ENCODE measurements at regions not wholly inside any gene's neighbourhood (a gene's known extent, or its start where the extent isn't known, plus 50 kb on each side); places are given as distances from the start of the nearest gene placed in this dataset.

DNA sequence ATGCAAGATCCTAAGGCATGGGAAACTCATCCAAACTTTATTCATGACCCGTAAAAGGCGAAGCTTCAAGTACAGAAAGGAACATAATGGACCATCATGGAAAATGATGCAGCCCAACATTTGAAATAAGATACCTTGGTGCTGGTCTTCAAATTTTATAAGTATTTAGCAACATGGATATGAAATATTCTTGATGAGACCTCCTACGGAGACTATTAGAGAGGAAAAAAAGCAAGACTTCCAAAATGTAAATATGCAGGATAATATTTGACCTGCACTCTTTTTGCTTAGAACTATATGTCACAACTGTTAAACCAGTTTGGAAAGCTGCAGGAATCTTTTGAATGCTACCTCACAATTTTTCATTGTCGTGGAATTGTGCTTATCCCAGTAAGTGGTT, 168.8 kb upstream of the ARID2 start:
- H3K4me1 Mint-ChIP-seq, result no peaks in the 10 kb centered on the region
- no peaks in the 10 kb centered on the region for H3K36me3 Mint-ChIP-seq
- H3K9me3 Mint-ChIP-seq, result no peaks in the 10 kb centered on the region
- no peak overlapping the region for H3K27ac Mint-ChIP-seq
- no peak overlapping the region for H3K4me3 Mint-ChIP-seq
- DNase-seq, result no peak
- no peaks in the 10 kb centered on the region for H3K27me3 Mint-ChIP-seq (ENCODE audit: low read depth in 3 of 3)

DNA sequence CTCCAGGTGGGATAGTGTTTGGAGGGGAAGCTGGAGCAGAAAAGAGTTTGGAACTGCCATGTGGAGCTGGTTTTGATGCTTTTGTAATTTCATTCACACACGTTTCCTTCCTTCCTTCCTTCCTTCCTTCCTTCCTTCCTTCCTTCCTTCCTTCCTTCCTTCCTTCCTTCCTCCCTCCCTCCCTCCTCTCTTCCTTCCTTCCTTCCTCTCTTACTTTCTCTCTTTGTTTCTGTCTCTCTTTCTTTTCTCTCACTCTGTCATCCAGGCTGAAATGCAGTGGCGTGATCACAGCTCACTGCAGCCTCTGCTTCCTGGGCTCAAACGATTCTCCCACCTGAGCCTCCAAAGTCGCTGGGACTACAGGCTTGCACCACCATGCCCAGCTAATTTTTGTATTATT, 168.0 kb upstream of the ARID2 start:
- Mint-ChIP-seq H3K4me3 (no peak overlapping the region), H3K27me3 (ENCODE audit: low read depth in 3 of 3) (no peaks in the 10 kb centered on the region), H3K36me3 (no peaks in the 10 kb centered on the region), H3K4me1 (no peaks in the 10 kb centered on the region), H3K9me3 (no peaks in the 10 kb centered on the region), H3K27ac (no peak overlapping the region)
- no peak for DNase-seq

DNA sequence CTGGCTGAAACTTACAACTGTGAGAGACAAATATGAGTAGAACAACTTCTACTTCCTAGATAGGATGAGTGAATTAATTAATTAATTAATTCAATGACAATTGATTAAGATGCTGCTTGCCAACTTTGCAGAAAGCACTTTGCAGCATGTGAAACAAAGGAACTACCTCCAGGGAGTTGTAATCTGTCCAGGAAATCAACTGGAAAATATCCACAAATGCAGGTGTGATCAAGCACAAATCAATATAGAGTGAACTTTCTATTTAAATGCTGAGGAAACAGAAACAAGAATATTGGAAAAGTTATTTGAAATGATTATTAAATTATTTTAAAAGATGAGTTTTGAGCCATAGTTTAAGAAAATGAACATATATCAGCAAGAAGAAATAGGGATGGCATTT, 163.9 kb upstream of the ARID2 start:
- Mint-ChIP-seq H3K4me1 (peaks cover 0 to 6% of the 10 kb centered on the region in 2 donors), H3K4me3 (no peak overlapping the region), H3K36me3 (no peaks in the 10 kb centered on the region), H3K27me3 (ENCODE audit: low read depth in 3 of 3) (peaks cover 0 to 3% (median 1%) of the 10 kb centered on the region in 3 donors), H3K9me3 (no peaks in the 10 kb centered on the region), H3K27ac (no peak overlapping the region)
- no peak for DNase-seq

DNA sequence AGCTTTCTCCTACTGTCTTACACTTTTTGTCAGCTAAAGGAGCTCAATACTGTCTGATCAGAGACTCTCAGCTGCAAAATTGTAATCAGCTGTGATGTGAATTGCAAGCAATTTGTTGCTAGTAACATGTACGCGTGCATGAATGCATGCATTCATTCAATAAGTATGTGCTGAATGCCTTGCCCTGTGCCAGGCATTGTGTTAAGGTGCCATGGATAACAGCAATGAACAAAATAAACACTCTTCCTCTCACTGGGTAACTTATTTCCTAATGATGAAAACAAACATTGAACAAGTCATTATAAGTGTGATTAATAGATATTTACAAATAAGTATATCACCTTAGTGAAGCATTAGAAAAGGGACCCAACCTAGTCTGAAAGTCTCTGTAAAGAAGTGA, 163.2 kb upstream of the ARID2 start:
- H3K9me3 Mint-ChIP-seq, result no peaks in the 10 kb centered on the region
- DNase-seq, result no peak
- H3K27ac Mint-ChIP-seq, result peak overlapping the region in 1 of 6 donors; percentile 1
- H3K27me3 Mint-ChIP-seq (ENCODE audit: low read depth in 3 of 3), result peaks cover 0 to 3% (median 1%) of the 10 kb centered on the region in 3 donors
- no peaks in the 10 kb centered on the region for H3K36me3 Mint-ChIP-seq
- H3K4me1 Mint-ChIP-seq, result peaks cover 0 to 6% of the 10 kb centered on the region in 2 donors
- H3K4me3 Mint-ChIP-seq, result no peak overlapping the region

DNA sequence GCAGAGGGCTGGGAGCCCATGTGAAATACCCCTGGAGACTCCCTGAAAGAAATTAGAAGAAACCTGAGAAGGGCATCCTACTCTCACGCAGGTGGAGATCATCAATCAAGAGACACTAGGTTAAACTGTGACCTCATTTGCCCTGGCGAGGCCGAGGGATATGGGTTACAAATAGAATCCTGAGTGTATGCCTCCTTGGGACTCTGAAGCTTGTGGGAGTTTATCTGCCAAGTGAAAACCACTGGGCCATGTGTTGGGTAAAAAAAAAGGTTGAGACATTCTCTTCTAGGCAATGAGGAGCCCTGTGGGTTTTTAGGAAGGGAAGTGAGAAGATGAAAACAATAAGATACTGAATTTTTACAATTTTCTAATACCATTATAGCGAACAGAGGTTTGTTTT, 160.7 kb upstream of the ARID2 start:
- peaks cover 0 to 6% of the 10 kb centered on the region in 2 donors for H3K4me1 Mint-ChIP-seq
- H3K4me3 Mint-ChIP-seq, result no peak overlapping the region
- H3K27me3 Mint-ChIP-seq (ENCODE audit: low read depth in 3 of 3), result peaks cover 0 to 3% (median 1%) of the 10 kb centered on the region in 3 donors
- no peak overlapping the region for H3K27ac Mint-ChIP-seq
- DNase-seq, result no peak
- H3K9me3 Mint-ChIP-seq, result no peaks in the 10 kb centered on the region
- H3K36me3 Mint-ChIP-seq, result no peaks in the 10 kb centered on the region

DNA sequence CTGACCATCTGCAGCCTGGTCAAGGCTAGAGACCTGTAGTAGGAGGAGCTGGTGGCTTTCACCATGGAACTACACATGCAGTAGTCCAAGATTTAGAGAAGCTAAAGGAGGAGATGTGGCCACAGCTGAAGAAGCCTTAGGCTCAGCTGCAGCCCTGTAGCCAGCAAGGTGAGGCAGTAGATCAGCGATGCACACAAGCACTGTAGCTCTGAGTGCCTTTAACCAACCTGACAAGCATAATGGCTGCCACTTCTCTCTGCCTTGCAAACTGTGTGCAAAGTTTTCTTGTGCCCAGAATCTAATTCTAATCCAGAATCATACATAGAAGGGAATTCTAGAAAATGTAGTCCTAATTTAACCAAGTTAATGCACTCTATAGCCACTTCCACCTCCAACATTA, 159.0 kb upstream of the ARID2 start:
- peaks cover 0 to 6% of the 10 kb centered on the region in 2 donors for H3K4me1 Mint-ChIP-seq
- no peak for DNase-seq
- H3K36me3 Mint-ChIP-seq, result no peaks in the 10 kb centered on the region
- no peaks in the 10 kb centered on the region for H3K9me3 Mint-ChIP-seq
- H3K4me3 Mint-ChIP-seq, result no peak overlapping the region
- peaks cover 0 to 3% (median 1%) of the 10 kb centered on the region in 3 donors for H3K27me3 Mint-ChIP-seq (ENCODE audit: low read depth in 3 of 3)
- H3K27ac Mint-ChIP-seq, result no peak overlapping the region

DNA sequence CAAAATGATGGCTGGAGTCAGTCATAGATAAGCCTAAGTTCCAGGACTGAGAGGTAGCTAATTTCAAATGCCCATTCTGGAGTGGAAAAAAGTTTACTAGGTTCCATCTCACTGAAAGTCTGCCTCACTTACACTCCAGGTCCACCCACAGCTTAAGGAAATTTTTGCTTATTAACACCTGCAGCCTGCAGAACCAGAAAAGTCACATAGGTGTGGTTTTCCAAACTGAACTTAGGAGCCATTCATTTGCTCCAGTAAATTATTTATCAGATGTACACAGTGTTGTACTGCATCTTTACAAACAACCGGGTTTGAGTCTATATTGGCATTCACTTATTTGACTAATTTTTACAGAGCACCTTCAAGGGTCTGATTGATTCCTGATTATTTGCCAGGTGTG, 157.4 kb upstream of the ARID2 start:
- DNase-seq, result no peak
- no peak overlapping the region for H3K4me3 Mint-ChIP-seq
- no peaks in the 10 kb centered on the region for H3K36me3 Mint-ChIP-seq
- peaks cover 0 to 6% of the 10 kb centered on the region in 2 donors for H3K4me1 Mint-ChIP-seq
- H3K9me3 Mint-ChIP-seq, result no peaks in the 10 kb centered on the region
- H3K27me3 Mint-ChIP-seq (ENCODE audit: low read depth in 3 of 3), result peaks cover 0 to 1% (median 0%) of the 10 kb centered on the region in 3 donors
- H3K27ac Mint-ChIP-seq, result no peak overlapping the region

DNA sequence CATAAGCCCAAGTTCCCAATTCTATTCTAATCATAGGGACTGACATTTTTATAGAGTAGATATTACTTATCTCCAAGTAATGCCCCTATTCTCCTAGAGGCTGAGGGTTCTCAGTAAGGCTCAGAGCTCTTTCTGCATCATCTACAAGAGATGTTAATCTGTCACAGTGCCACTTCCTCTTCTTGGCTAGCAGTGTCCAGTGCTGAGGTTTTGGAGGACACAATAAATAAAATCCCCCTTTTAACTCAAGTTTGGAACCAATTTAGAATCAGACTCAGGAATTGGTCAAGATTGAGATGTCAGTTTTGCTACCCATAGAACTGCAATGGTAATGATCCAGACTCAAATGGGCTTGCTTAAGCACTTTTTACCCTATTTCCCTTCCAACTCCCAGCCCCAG, 154.1 kb upstream of the ARID2 start:
- no peaks in the 10 kb centered on the region for H3K27me3 Mint-ChIP-seq (ENCODE audit: low read depth in 3 of 3)
- H3K27ac Mint-ChIP-seq, result no peak overlapping the region
- DNase-seq, result no peak
- no peak overlapping the region for H3K4me3 Mint-ChIP-seq
- no peaks in the 10 kb centered on the region for H3K9me3 Mint-ChIP-seq
- H3K4me1 Mint-ChIP-seq, result no peaks in the 10 kb centered on the region
- no peaks in the 10 kb centered on the region for H3K36me3 Mint-ChIP-seq

DNA sequence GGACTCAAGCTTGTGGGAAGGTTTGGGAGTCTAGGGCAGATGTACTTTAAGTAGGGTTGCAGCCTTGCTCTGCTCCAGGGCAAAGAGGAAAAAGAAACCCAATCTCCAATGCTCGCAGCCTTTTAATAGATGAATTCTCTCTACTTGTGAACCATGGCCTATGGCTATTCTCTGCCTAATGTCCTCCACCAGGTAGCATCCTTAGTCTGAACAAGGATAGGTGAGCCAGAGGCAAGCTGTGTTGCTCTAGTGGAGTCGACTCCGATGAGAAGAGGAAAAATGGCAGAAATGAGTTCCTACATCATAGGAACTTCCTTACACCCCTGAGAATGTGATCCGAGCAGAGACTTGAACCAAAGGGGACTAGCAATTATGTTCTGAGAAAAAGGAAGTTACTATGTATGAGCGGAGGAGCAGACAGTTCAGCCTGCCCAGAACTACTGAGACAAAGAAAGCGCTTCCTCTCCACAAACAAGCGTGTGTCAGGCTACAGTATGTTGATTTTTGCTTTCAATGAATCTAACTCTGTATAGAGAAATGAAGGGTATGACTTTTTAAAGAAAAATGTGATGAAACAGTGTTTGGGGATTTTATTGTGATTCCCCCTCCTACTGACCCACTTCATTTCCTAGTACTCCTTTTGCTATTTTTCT, 153.6 kb upstream of the ARID2 start:
- H3K4me1 Mint-ChIP-seq, result no peaks in the 10 kb centered on the region
- H3K27me3 Mint-ChIP-seq (ENCODE audit: low read depth in 3 of 3), result no peaks in the 10 kb centered on the region
- DNase-seq, result no peak
- no peaks in the 10 kb centered on the region for H3K36me3 Mint-ChIP-seq
- no peak overlapping the region for H3K4me3 Mint-ChIP-seq
- H3K9me3 Mint-ChIP-seq, result no peaks in the 10 kb centered on the region
- H3K27ac Mint-ChIP-seq, result no peak overlapping the region

DNA sequence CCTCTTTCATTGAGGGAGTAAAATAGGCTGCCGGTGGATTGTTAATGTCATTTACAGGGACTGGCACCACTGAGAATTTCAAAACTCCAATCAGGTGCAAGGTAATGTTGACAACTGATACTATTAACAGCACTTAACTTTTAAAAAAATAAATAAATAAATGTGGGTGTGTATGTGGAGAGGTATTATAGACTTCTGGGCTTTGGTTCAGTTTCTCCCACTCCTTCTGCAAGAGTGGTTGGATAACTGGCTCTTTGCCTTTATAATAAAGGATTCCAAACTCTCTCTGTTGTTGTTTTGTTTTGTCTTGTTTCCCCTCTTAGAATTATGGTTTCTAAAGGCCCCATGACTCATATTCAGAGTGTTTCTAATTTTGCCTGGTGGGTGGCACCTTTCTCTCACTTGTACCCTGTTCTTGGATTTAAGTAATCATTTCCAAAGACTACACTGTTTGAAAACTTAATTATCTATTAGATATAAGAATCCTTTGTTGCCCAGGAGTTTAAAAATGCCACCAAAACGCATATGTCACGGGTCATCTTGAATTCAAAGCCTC, 151.6 kb upstream of the ARID2 start:
- peaks cover 0 to 2% (median 0%) of the 10 kb centered on the region in 3 donors for H3K27me3 Mint-ChIP-seq (ENCODE audit: low read depth in 3 of 3)

DNA sequence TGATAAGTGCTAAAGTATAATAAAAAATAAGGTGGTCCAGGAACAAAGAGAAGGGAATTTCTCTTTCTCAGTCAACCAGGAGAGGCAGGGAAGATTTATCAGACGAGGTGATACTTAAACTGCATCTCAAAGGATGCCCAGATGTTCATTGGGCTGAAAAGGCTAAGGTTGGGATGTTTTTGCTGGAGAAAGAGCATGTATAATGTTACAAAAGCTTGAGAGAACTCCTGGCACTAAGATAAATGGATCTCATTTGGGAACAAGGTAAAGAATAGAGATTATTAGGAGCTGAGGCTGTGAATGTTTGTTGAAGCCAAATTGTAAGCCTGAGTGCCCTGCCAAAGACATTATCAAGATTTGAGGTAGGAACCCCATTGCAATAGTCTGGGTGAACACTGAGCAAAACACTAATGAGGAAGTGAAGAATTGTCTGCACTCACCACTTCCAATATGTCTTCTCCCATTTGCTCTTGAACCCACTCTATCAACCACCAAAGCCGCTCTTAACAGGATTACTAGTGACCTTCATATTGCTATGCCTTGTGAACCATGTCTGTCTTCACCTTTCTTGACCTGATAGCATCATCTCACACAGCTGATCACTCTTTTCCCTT, 149.0 kb upstream of the ARID2 start:
- Mint-ChIP-seq H3K27ac (no peak overlapping the region), H3K27me3 (ENCODE audit: low read depth in 3 of 3) (peaks cover 0 to 2% (median 0%) of the 10 kb centered on the region in 3 donors), H3K4me1 (no peaks in the 10 kb centered on the region), H3K4me3 (no peak overlapping the region), H3K36me3 (no peaks in the 10 kb centered on the region), H3K9me3 (no peaks in the 10 kb centered on the region)
- no peak for DNase-seq

More for the DNA sequence above, 151.6 kb upstream of the ARID2 start:
- Mint-ChIP-seq H3K4me1 (no peaks in the 10 kb centered on the region), H3K36me3 (no peaks in the 10 kb centered on the region), H3K4me3 (no peak overlapping the region), H3K9me3 (no peaks in the 10 kb centered on the region), H3K27ac (no peak overlapping the region)
- DNase-seq, result no peak

DNA sequence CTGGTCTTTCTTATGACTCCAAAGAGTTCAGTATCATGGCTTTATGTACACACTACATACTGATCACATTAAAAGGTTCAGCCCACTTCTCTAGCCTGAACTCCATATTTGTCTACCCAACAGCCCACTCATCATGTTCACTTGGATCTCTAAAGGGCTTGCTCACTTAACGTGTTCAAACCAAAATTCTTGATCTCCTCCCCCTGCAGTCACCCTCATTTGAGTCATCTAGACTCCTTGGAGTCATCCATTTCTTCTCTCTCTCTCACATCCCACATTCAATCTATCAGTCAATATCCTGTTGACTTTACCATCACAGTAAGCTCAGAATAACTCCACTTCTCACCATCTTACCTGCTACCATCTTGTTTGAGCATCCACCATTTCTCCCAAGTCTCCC, 148.4 kb upstream of the ARID2 start:
- no peak for DNase-seq
- H3K4me1 Mint-ChIP-seq, result no peaks in the 10 kb centered on the region
- no peak overlapping the region for H3K27ac Mint-ChIP-seq
- H3K36me3 Mint-ChIP-seq, result no peaks in the 10 kb centered on the region
- peaks cover 0 to 2% (median 0%) of the 10 kb centered on the region in 3 donors for H3K27me3 Mint-ChIP-seq (ENCODE audit: low read depth in 3 of 3)
- H3K9me3 Mint-ChIP-seq, result no peaks in the 10 kb centered on the region
- H3K4me3 Mint-ChIP-seq, result no peak overlapping the region

DNA sequence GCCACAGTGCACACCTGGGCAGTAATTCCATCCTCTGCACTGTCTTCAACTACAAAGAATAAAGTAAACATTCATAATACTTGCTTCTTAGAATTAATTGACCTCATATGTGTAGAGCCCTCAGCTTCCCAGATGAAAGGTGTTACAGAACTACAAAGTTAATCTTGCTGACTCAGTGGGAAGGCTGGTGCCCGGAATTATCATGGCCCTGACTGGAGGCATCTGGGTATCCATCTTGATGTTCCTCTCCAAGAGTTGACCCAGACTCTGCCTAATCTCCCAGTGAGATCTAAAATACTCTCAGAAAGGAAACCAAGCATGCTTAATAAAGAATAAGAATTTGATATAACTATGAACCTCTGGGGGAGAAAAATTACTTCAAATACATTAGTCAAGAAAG, 147.0 kb upstream of the ARID2 start:
- Mint-ChIP-seq H3K4me3 (no peak overlapping the region), H3K27ac (no peak overlapping the region), H3K27me3 (ENCODE audit: low read depth in 3 of 3) (peaks cover 0 to 2% (median 0%) of the 10 kb centered on the region in 3 donors), H3K9me3 (no peaks in the 10 kb centered on the region), H3K36me3 (no peaks in the 10 kb centered on the region), H3K4me1 (no peaks in the 10 kb centered on the region)
- DNase-seq, result no peak

DNA sequence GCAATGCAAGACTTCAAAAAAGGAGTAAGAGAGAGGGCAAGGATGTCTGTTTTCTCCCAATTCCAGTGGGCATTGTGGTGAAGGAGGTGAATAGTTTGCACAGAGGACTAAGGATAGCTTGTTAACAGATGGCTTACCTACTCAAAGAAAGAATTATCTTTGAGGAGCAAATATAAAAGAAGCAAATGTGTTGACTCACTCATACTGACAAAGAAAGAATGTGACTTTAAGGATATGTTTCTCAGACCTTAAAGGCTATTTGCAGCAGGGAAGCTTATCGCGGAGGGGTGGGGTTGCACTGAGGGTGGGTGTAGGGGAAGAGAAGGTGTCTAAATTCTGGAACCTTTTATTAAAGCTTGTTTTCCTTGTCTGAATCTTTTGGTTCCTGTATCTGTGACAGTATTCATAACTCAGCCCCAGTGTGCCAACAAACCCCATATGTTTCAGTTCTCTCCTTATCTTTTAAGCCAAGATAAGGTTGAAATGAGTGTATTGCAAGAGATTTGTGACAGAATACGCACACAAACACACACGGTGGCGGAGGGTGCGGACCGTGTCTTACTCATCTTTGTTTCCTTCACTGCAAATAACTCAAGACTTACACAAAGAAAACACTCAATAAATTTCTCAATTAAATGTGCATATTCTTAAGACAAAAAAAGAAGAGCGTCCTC, 146.4 kb upstream of the ARID2 start:
- no peak overlapping the region for H3K4me3 Mint-ChIP-seq

More for the DNA sequence above, 146.4 kb upstream of the ARID2 start:
- DNase-seq, result no peak
- Mint-ChIP-seq H3K9me3 (no peaks in the 10 kb centered on the region), H3K4me1 (no peaks in the 10 kb centered on the region), H3K27ac (no peak overlapping the region), H3K36me3 (no peaks in the 10 kb centered on the region), H3K27me3 (ENCODE audit: low read depth in 3 of 3) (peaks cover 0 to 2% (median 0%) of the 10 kb centered on the region in 3 donors)

Data from immature natural killer cell (primary cell).